ENCODE measurements at regions not wholly inside any gene's neighbourhood (a gene's known extent, or its start where the extent isn't known, plus 50 kb on each side); places are given as distances from the start of the nearest gene placed in this dataset.

GRCh38 chr6:48839206-48839605 lies 623.8 kb downstream of the MMUT start:
- DNase-seq, result no peak
- intact Hi-C loops (cut with DNase I), result no loop called here

DNA sequence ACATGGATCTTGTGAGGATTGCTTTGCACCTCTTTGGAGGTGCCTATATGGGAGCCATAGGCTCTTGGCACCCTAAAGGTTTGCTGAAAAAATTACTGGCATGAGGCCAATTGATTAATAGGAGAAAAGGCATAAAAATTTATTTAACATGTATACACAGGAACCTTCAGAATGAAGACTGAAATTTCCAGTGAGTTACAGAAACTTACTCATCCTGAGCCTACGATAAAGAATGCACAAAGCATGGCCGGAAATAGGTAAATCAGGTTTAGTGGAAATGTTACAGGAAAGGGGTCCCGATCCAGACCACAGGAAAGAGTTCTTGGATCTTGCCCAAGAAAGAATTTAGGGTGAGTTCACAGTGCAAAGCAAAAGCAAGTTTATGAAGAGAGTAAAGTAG lies 625.3 kb downstream of the MMUT start:
- intact Hi-C loops (cut with DNase I), result no loop called here
- DNase-seq, result no peak

DNA sequence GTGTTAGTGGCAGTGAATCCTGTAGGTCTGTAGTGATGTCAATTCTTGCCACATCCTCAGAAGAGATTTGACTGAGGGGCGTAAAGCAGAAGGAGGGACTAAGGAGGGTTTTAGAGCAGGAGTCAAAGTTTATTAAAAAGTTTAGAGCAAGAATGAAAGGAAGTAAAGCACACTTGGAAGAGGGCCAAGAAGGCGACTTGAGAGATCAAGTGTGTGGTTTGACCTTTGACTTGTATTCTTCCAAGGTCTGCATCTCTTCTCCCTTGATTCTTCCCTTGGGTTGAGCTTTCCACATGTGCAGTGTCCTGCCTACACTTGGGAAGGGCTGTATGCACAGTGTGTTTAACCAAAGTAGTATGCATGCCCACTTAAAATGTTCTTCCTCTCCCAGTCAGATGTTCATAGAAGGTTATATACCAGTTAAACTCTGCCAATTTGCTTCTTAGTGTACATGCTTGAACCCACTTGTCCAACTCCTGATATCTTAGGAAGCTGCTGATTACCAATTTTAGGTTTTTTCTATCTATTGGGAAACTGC lies 627.6 kb downstream of the MMUT start:
- intact Hi-C loops (cut with DNase I), result no loop called here
- DNase-seq, result no peak

DNA sequence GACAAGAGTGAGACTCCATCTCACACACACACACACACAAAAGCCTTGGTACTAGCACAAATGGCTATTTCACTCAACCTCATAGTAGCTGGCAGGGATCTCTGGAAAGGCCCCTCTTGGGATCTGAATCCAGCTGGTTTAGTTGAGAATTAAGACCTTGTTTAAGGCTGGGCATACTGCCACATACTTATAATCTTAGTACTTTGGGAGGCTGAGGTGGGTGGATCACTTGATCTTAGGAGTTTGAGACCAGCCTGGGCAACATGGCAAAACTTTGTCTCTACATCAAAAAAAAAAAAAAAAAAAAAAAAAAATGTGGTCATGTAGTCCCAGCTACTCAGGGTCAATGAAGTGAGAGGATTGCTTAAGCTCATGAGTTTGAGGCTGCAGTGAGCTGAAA lies 628.3 kb downstream of the MMUT start:
- intact Hi-C loops (cut with DNase I), result no loop called here
- DNase-seq, result no peak

DNA sequence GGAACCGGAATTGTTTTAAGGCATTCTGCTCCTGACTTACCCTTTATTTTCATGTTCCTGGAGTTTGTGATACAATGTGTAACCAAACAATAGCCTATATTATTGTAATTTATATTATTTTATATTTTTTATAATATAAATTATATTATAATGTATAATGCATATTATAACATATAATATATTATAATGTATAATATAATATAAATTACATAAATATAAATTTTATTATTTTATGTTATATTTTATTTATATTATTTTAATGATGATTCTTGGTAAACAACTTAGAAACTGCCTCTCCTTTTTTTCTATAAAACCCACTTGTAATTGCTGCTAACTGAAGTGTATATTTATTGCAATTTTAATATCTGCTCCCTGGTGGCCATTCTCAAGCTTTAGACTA lies 629.1 kb downstream of the MMUT start:
- intact Hi-C loops (cut with DNase I), result no loop called here
- no peak for DNase-seq

DNA sequence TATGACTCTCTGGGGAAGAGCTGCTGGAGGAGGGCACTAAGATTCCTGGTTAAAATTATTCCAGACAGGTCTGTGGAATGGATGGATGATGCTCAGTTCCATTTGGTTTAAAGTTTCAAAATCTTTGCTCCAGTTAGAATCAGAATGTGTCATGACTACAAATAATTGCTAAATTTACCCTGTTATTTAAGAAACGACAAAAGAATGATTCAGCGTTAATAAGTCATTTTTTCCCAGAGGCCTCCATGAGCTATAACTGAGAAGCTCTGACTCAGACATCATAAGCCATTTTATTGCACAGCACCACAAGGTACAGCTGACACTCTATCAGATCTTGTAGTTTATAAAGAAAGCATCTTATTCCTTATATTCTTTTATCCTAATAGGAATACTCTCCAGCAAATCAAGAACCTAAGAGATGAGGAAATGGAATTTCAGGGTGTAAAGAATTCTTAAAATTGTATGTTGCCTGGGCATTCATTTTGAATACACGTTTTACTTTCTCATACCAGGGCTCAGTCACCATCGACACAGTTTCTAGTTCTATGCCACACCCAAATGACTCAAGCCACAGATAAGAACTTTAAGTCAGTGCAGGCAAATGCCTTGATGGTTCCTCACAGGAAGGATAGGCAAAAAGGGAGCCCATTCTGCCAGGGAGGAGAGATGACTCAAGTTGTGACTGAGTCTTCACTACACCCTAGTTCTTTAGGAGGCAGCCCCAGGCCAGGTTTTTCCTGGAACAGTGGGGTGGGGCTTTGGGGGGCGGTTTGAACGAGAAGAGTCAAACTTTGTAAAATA lies 636.0 kb downstream of the MMUT start:
- DNase-seq, result no peak
- intact Hi-C loops (cut with DNase I), result no loop called here

DNA sequence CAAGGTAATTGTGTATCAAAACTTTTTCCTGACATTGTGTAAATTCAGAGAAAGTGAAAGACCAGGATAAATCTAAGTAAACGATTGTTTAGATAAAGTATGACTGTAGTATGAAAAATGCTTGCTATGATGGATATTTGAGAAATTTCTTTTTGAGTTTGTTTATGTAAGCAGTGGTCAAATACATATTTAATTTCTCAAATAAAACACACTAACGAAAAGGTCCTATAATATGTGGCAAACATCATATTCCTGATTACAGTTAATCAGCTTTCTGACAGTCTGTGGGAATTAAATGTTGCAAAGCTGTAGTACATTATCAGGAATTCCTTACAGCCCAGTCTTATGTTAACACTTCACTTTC lies 636.9 kb downstream of the MMUT start:
- no peak for DNase-seq

DNA sequence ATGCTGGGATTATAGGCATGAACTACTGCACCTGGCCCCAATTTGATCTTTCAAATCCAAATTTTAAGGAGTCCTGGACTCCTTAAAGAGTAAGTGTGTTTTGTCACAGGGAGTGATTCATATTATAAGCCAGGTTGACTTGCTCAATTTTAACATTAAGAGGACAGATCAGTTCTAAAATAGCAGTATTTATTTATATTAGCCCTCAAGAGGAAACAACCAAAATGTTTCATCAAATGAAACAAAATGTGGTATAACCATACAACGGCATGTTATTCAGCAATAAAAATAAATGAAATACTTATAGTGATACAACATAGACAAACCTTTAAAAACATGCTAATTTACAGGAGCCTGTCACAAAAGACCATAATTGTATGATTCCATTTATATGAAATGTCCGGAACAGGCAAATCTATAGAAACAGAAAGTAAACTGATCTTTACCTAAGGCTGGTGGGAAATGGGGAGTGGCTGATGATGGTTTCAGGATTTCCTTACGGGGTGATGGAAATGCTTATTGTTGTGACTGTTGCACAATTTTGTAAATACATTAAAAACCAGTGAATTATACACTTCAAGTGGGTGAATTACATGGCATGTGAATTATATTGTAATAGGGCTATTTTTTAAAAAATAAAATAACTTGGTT lies 637.4 kb downstream of the MMUT start:
- intact Hi-C loops (cut with DNase I), result no loop called here

More for the DNA sequence above, 636.9 kb downstream of the MMUT start:
- intact Hi-C loops (cut with DNase I), result no loop called here

GRCh38 chr6:48818052-48818412 lies 645.0 kb downstream of the MMUT start:
- DNase-seq, result no peak
- intact Hi-C loops (cut with DNase I), result no loop called here

More for the DNA sequence above, 637.4 kb downstream of the MMUT start:
- DNase-seq, result no peak

GRCh38 chr6:48817333-48818051 lies 645.6 kb downstream of the MMUT start:
- no peak for DNase-seq
- intact Hi-C loops (cut with DNase I), result no loop called here

GRCh38 chr6:48814957-48815356 lies 648.1 kb downstream of the MMUT start:
- intact Hi-C loops (cut with DNase I), result no loop called here
- no peak for DNase-seq

DNA sequence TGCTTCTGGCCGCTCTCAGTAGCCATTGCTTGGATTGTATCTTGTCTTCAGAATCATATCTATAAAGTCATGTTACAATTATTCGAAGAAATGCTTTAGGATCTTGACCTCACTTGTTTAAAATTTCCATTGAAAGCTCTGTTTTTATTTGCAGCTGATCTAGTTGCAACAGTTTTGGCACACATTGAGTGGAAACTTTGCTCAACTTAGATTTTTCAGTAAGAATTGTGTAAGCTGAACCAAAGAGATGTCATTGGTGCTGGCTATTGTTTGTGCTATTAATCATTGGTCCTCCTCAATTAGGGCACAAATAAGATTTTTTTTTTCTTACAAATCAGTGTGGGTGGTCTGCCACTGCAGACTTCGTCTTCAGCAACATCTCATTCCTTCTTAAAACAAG lies 649.2 kb downstream of the MMUT start:
- intact Hi-C loops (cut with DNase I), result no loop called here
- DNase-seq, result no peak

DNA sequence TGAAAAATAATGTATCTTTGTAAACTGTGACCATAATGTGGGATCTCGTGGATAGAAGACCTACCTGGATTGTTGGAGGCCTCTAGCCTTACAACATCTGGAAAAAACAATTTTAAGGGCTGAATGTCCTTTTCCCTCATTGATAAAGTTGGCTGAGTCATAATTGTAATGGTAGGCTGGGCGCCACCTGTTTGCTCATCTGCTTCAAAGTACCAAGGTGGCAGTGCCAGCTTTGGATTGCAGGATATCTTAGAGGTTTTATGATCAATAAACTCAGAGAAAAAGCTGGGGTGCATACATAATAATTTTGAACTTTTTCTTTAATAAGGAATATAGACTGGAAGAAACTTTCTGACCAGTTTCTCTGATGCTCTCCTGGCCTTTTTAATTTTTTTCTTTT lies 653.4 kb downstream of the MMUT start:
- no peak for DNase-seq
- intact Hi-C loops (cut with DNase I), result no loop called here

DNA sequence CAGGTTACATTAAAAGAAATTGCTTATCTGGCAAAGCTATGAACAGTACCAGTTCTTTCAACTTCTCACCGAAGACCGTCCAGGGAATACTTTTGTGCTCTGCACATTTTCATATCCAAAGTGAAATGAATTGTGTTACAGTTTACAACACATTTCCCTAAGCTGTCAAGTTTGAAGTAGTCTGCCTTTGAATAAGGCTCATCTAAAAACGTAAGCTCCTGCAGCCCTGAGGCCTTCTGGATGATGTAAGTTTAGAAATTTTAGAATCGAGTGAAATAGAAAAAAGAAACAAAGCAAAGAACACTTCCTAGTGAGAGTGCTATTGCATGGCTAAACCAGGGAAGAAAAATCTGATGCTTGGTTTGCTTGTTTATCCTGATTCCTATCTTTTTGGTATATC lies 653.8 kb downstream of the MMUT start:
- intact Hi-C loops (cut with DNase I), result no loop called here
- no peak for DNase-seq

DNA sequence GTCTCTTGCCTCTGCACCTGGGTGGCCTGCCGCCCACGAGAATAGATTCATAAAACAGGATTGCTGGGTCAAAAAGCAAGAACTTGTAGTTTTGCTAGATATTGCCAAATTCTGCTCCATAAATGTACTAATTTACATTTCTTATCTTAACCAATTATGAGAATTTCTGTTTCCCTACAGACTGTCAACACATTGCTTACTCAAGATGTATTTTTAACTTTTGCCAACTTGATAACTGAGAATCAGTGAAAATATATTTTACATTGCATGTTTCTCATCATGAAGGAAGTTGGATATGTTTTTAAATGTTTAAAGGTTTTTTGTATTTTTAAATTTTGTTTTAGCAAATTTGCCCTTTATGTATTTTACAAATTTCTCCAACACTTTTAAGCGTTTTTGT lies 664.8 kb downstream of the MMUT start:
- intact Hi-C loops (cut with DNase I), result no loop called here
- no peak for DNase-seq

- peak in 1 of 10 donors; percentile 55 for DNase-seq
- intact Hi-C loops (cut with DNase I), result no loop called here
These were observed 671.2 kb upstream of the PTCHD4 start for GRCh38 chr6:48782225-48782624.

DNA sequence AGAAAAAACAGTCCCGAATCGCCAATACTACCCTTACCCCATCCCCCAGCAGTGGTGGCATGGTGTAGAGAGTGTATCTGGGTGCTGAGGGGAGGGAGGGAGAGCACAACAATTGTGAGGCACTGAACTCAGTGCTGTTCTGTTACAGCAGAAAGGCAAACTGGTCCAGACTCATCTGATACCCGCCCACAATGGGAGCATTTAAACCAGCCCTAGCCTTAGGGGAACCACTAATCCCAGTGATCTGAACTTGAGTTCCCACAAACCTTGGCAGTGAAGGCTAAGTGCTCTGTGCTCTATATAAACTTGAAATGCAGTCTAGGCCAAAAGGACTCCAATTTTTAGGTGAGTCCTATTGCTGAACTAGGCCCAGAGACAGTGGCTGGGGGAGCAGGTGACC lies 666.4 kb upstream of the PTCHD4 start:
- no peak for DNase-seq
- intact Hi-C loops (cut with DNase I), result no loop called here

DNA sequence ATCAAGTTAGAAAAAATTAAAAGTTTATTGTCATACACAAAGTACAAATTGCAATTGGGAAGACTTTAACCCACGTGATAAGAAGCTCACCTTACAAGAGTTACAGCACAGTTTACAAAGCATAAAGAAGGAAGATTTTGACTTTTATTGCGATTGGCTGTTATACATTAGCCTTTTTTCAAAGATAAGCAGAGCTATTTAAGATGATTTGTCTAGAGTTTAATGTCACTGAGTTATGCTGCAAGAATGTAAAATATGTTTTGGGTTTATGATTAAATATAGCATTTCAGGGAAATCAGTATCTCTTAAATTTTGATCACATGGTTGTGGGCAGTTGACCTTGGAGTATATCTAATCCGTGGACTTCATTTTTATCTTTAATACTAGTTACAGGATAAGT lies 664.2 kb upstream of the PTCHD4 start:
- intact Hi-C loops (cut with DNase I), result no loop called here
- no peak for DNase-seq

- DNase-seq, result no peak
- intact Hi-C loops (cut with DNase I), result no loop called here
These were observed 663.3 kb upstream of the PTCHD4 start for GRCh38 chr6:48774276-48774675.

- intact Hi-C loops (cut with DNase I), result no loop called here
- no peak for DNase-seq
These were observed 655.4 kb upstream of the PTCHD4 start for GRCh38 chr6:48766349-48766748.

DNA sequence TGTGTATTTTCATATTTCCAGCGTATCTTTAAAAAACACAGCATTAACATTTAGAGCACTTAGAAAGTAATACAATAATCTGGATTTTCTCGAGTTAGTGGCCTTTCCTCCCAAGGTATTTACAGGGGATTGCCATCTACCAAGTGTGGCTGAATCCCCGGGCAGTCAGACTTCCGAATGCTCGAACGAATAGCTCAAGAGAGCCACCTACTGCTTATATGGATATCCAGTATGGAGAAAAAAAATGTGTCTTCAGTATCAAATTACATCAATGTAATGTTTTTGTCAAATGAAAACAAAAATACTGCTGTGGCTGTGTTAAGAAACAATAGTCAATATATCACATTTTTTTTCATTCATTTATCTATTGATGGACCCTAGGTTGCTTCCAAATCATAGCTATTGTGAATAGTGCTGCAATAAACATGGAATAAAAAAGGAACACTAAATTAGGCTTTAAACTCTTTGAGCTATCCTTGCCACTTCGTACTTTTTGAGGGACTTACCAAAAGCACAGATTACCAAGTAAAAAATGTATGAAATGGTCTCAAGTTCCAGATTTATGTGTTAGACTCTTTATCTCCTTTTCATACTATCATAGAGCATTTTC lies 654.5 kb upstream of the PTCHD4 start:
- DNase-seq, result peak in 6 of 10 donors; percentile 22 to 85 (median 28)
- intact Hi-C loops (cut with DNase I), result loop anchor here (2.0 kb wide), 2 partner anchors 679 to 977 kb away; no protein-coding TSS in a partner anchor
